Mammary epithelial cell (primary cell): ENCODE measurements at regions not wholly inside any gene's neighbourhood (a gene's known extent, or its start where the extent isn't known, plus 50 kb on each side); places are given as distances from the start of the nearest gene placed in this dataset.

Experiments used
- CTCF ChIP-seq, 2 donors: IDR thresholded peaks in 1 of 2; conservative IDR thresholded peaks in 1 of 2; 2 replicates each; pipeline ENCODE4 v1.5.1; 2011 to 2012; ENCODE audit warnings: inconsistent platforms in 2 of 2, low read length in 2 of 2, mild to moderate bottlenecking in 2 of 2, control low read depth in 1 of 2, low read depth in 1 of 2; ENCODE audit not compliant: insufficient read depth in 1 of 2; ENCODE audit errors: extremely low read depth in 1 of 2
- EZH2 ChIP-seq: IDR thresholded peaks from 2 replicates; pipeline ENCODE4 v1.6.1; 2012; ENCODE audit warnings: low read length, inconsistent platforms, borderline replicate concordance

GRCh38 chr4:10253765-10254164 lies 137.2 kb upstream of the WDR1 start:
- TF ChIP-seq CTCF (conservative IDR thresholded peaks at IDR 0.05 in 1 of 2, IDR thresholded peaks at IDR 0.05 in 1 of 2; ENCODE audit: extremely low read depth in 1 of 2, insufficient read depth in 1 of 2, low read depth in 1 of 2, low read length in 2 of 2) (no peak), EZH2 (no peak)
